Pancreas (tissue), 10 donors: ENCODE measurements at regions not wholly inside any gene's neighbourhood (a gene's known extent, or its start where the extent isn't known, plus 50 kb on each side); places are given as distances from the start of the nearest gene placed in this dataset.

Source experiments
- ATAC-seq, 4 donors: fragments of 200-7000 bp; cut with Tn5 transposase; one replicate each; pipeline versions ENCODE4 v1.8.0 to v1.9.1; 2020; ENCODE audit warnings: mild to moderate bottlenecking in 4 of 4, moderate library complexity in 4 of 4
- DNase-seq, 6 donors: peaks; one replicate each; pipeline ENCODE4 v3.0.0-alpha.2; 2020
- FAIRE-seq: peaks from 2 replicates; lab custom pipeline; 2012; peaks lifted over from hg19 to GRCh38; lab: Jason Lieb, UNC
- H3K27ac ChIP-seq, 4 donors: fragments of 200-600 bp; sonication (generic); 1 replicate in 3 of 4; 2 replicates in 1 of 4; pipeline versions ENCODE4 v1.5.0 to v1.8.0; 2020
- H3K27me3 ChIP-seq, 4 donors: fragments of 200-600 bp; one replicate each; pipeline ENCODE4 v1.8.0; 2021
- H3K36me3 ChIP-seq, 3 donors: fragments of 200-600 bp; sonication (generic) in 1 of 3; one replicate each; pipeline versions ENCODE4 v1.5.0 to v1.8.0; 2020 to 2021
- H3K4me1 ChIP-seq, 3 donors: fragments of 200-600 bp; one replicate each; pipeline ENCODE4 v1.8.0; 2021
- H3K4me3 ChIP-seq, 4 donors: fragments of 200-600 bp; sonication (generic) in 2 of 4; one replicate each; pipeline versions ENCODE4 v1.5.0 to v1.8.0; 2020 to 2021
- H3K9me3 ChIP-seq, 4 donors: fragments of 200-600 bp; one replicate each; pipeline ENCODE4 v1.8.0; 2021
- WGBS, 2 donors: extraction: QIAGEN DNeasy Blood & Tissue Kit; methylation state at CpG; one replicate each; pipeline ENCODE4 v1.1.7; 2013; 5-methylcytosine and 5-hydroxymethylcytosine counted together
- intact Hi-C, 3 donors: fragments of 100-400 bp; cut with DNase I; formaldehyde crosslinking; loops; one replicate each; pipeline versions ENCODE4 v1.11.1 to v1.14.2; 2022
- TF ChIP-seq, protein P1 (sequence below), 4 donors: fragments of 200-600 bp; sonication (generic) in 3 of 4; IDR thresholded peaks; one replicate each; pipeline versions ENCODE4 v1.5.0 to v1.8.0; 2021; ENCODE audit warnings: antibody characterized with exemption in 4 of 4
- donor health status: healthy with polysubstance abuse.
- donor health status: DM: no; HTN: no; CAD: no; lungs with moderate emphysema.
- donor health status: DM: no; HTN: no; CAD: no.
- donor health status: control.
- donor health status: control.
- donor health status: Bipolar disorder and iron deficiency.
- donor health status: DM: yes; HTN: yes; CAD: no.
- donor health status: DM: no; HTN: no; CAD: no.
- donor health status: DM: no; HTN: no; CAD: no.
- donor health status: DM: yes; HTN: yes; CAD: no.

DNA sequence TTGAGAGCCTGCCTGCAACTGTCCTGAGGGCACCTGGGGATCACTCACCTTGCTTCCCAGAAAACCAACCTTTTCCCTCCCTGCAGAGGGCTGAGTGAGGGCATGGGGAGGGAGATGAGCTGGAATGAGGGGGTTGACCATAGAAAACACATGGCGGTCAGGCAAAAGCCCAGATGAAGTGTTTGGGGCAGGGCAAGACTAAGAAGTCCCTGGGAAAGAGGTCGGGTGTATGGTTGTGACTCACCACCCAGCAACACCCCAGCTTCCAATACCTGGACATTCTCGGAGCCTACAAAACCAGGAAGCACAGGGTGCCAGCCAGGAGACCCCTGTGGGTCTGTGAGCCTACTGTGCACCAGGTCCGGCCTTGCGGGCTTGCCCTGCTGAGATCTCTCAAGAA, 95.3 kb upstream of the ATP2B2 start:
- FAIRE-seq = no peak
- Histone ChIP-seq H3K9me3 (no peaks in the 10 kb centered on the region), H3K4me3 (no peak overlapping the region), H3K36me3 (no peaks in the 10 kb centered on the region), H3K4me1 (no peaks in the 10 kb centered on the region), H3K27ac (no peak overlapping the region), H3K27me3 (no peaks in the 10 kb centered on the region)
- TF ChIP-seq, protein P1, sequence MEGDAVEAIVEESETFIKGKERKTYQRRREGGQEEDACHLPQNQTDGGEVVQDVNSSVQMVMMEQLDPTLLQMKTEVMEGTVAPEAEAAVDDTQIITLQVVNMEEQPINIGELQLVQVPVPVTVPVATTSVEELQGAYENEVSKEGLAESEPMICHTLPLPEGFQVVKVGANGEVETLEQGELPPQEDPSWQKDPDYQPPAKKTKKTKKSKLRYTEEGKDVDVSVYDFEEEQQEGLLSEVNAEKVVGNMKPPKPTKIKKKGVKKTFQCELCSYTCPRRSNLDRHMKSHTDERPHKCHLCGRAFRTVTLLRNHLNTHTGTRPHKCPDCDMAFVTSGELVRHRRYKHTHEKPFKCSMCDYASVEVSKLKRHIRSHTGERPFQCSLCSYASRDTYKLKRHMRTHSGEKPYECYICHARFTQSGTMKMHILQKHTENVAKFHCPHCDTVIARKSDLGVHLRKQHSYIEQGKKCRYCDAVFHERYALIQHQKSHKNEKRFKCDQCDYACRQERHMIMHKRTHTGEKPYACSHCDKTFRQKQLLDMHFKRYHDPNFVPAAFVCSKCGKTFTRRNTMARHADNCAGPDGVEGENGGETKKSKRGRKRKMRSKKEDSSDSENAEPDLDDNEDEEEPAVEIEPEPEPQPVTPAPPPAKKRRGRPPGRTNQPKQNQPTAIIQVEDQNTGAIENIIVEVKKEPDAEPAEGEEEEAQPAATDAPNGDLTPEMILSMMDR (IDR thresholded peaks at IDR 0.05) = no peak
- no peak for ATAC-seq
- intact Hi-C loops = no loop called here
- 58 to 66% methylated on average over 5 of the region's 5 CpGs for WGBS, 2 donors
- no peak for DNase-seq

DNA sequence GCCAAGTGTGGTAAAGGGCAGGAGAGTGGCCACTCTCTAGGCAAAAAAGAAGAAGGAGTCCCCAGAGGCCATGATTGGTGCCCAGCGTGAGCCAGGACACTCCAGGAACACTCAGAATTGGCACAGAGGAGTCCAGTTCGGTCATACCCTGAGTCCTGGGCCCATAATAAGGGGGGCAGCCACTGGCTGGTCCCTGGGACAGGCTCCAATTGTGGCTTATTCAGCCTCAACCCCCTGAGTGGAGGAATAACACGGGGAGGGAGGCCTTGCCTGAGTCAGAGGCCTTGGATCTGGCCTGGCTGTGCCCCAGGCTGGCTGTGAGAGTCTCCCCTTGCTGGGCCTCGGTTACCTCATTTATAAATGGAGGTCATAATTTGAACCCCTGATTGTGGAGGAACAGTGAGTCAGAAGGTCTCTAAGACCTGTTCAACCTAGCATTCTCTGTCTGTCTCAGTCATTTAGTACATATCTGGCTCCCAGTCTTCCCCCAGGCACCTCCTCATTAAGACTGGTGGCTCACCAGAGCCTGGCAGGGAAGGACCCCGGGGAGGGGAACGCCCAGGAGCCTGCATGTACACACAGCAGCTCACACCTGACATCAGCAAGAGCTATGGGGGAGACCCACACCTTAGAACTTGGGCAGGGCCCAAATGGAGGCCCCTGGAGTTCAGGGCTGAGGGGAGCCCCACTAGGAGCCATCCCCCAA, 95.9 kb upstream of the ATP2B2 start:
- no peak overlapping the region for H3K27ac ChIP-seq
- no peaks in the 10 kb centered on the region for H3K9me3 ChIP-seq
- no peaks in the 10 kb centered on the region for H3K4me1 ChIP-seq
- TF ChIP-seq, protein P1 (IDR thresholded peaks at IDR 0.05) = no peak
- DNase-seq (no peak), ATAC-seq (no peak), FAIRE-seq (no peak)
- intact Hi-C loops = no loop called here
- H3K36me3 ChIP-seq = no peaks in the 10 kb centered on the region
- H3K27me3 ChIP-seq = no peaks in the 10 kb centered on the region
- H3K4me3 ChIP-seq = no peak overlapping the region
- 60 to 69% methylated on average over 6 of the region's 6 CpGs for WGBS, 2 donors

DNA sequence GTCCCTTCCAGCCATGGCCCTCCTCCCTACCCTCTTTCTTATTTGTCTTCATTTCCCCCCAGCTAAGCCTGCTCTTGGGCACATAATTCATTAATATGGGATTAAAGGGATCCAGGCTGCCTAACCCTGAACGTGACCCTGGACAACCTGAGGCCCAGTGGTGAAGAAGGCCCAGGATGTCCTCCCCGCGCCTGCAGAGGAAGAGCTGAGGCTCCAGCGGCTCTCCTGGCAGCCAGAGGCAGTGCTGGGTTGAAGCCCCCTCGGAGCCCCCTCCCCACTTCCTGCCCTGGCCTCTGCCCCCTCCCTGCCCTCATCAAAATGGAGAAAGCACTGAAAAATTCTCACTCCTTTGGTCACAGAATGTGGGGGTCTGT, 96.5 kb upstream of the ATP2B2 start:
- ATAC-seq (no peak), FAIRE-seq (no peak), DNase-seq (no peak)
- no peaks in the 10 kb centered on the region for H3K4me1 ChIP-seq
- no peaks in the 10 kb centered on the region for H3K36me3 ChIP-seq
- TF ChIP-seq, protein P1 (IDR thresholded peaks at IDR 0.05) = no peak
- H3K27ac ChIP-seq = no peak overlapping the region
- no peak overlapping the region for H3K4me3 ChIP-seq
- H3K27me3 ChIP-seq = no peaks in the 10 kb centered on the region
- 58 to 62% methylated on average over 5 of the region's 5 CpGs for WGBS, 2 donors
- intact Hi-C loops = no loop called here
- H3K9me3 ChIP-seq = no peaks in the 10 kb centered on the region

DNA sequence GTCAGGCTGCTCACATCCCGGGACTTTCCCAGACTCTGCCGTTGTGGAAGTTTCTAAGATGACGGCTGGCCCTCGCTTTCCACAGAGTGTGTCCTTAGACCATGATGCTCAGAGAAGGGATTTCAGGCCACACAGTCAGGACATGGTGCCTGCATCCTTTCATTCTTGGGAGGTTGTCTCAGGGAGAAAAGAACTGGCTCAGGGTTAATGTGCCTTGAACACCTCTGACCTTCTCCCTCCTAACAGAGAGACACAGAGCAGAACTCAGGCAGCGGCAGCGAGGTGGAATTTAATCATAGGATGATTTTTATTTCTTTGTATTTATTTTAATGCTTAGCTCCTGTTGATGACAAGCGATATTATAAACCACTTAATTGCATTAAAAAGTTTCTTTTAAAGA, 96.9 kb upstream of the ATP2B2 start:
- no peak for DNase-seq
- 72 to 81% methylated on average over 7 of the region's 7 CpGs for WGBS, 2 donors
- Histone ChIP-seq H3K4me3 (no peak overlapping the region), H3K27me3 (no peaks in the 10 kb centered on the region), H3K9me3 (no peaks in the 10 kb centered on the region), H3K27ac (no peak overlapping the region), H3K4me1 (no peaks in the 10 kb centered on the region), H3K36me3 (no peaks in the 10 kb centered on the region)
- no peak for ATAC-seq
- TF ChIP-seq, protein P1 (IDR thresholded peaks at IDR 0.05) = no peak
- FAIRE-seq = no peak
- intact Hi-C loops = no loop called here
